ENCODE measurements at regions not wholly inside any gene's neighbourhood (a gene's known extent, or its start where the extent isn't known, plus 50 kb on each side); places are given as distances from the start of the nearest gene placed in this dataset.

- no peak overlapping the region for H3K4me3 Mint-ChIP-seq
- intact Hi-C loops (cut with micrococcal nuclease): no loop called here
- no peak for TF ChIP-seq CTCF (IDR thresholded peaks at IDR 0.05)
- no peak for TF ChIP-seq EZH2 (IDR thresholded peaks at IDR 0.05; ENCODE audit: borderline replicate concordance, insufficient read depth, low read depth, low read length, poor library complexity, severe bottlenecking)
- no CpG with 5 or more reads among the region's 2 CpGs for WGBS (ENCODE audit: insufficient coverage)
- no peaks in the 10 kb centered on the region for H3K27me3 ChIP-seq (replicated peaks in 1 of 4; ENCODE audit: control extremely low read depth in 1 of 4, control insufficient read depth in 3 of 4, insufficient read depth in 4 of 4, low read length in 3 of 4)
- H2AFZ ChIP-seq (ENCODE audit: insufficient read depth, low read depth, low read length, poor library complexity, severe bottlenecking): no peak overlapping the region
- DNase-seq (no peak), ATAC-seq (ENCODE audit: low read depth) (no peak)
- no peaks in the 10 kb centered on the region for H3K27me3 Mint-ChIP-seq
- H3K27ac Mint-ChIP-seq: no peak overlapping the region
- no peak overlapping the region for H3K9ac ChIP-seq (ENCODE audit: low read length)
- no peaks in the 10 kb centered on the region for H3K4me1 Mint-ChIP-seq
- no peaks in the 10 kb centered on the region for H3K4me1 ChIP-seq (ENCODE audit: control insufficient read depth in 2 of 2, insufficient read depth in 2 of 2, low read length in 2 of 2)
- no peaks in the 10 kb centered on the region for H4K20me1 ChIP-seq (ENCODE audit: control insufficient read depth, insufficient read depth, low read length, poor library complexity, severe bottlenecking)
- H3K9me3 ChIP-seq (ENCODE audit: control extremely low read depth in 1 of 3, control insufficient read depth in 2 of 3, insufficient read depth in 1 of 3, low read length in 2 of 3): no peaks in the 10 kb centered on the region
- ChIA-PET CTCF (no interaction called here), POLR2A (no interaction called here)
- no peak overlapping the region for H3K4me3 ChIP-seq (ENCODE audit: control extremely low read depth in 1 of 5, extremely low read depth in 1 of 5, insufficient read depth in 1 of 5, low read depth in 2 of 5, low read length in 4 of 5)
- H3K79me2 ChIP-seq (ENCODE audit: control insufficient read depth, insufficient read depth, low read length): no peaks in the 10 kb centered on the region
- no peaks in the 10 kb centered on the region for H3K36me3 ChIP-seq (replicated peaks in 1 of 2; ENCODE audit: control extremely low read depth in 1 of 2, control insufficient read depth in 1 of 2, extremely low read depth in 1 of 2, insufficient read depth in 2 of 2, low read length in 1 of 2)
- H3K27ac ChIP-seq (ENCODE audit: low read length in 2 of 2): no peak overlapping the region
- H3K4me2 ChIP-seq (replicated peaks; ENCODE audit: low read depth, low read length, poor library complexity, severe bottlenecking): no peak overlapping the region
- H3K9me3 Mint-ChIP-seq (ENCODE audit: insufficient read depth): no peaks in the 10 kb centered on the region
Measured at GRCh38 chr4:125991398-125991797, 676.6 kb downstream of the FAT4 start.

- DNase-seq (no peak), ATAC-seq (ENCODE audit: low read depth) (no peak)
- Histone ChIP-seq H3K4me3 (ENCODE audit: control extremely low read depth in 1 of 5, extremely low read depth in 1 of 5, insufficient read depth in 1 of 5, low read depth in 2 of 5, low read length in 4 of 5) (no peak overlapping the region), H3K9me3 (ENCODE audit: control extremely low read depth in 1 of 3, control insufficient read depth in 2 of 3, insufficient read depth in 1 of 3, low read length in 2 of 3) (no peaks in the 10 kb centered on the region), H3K36me3 (replicated peaks in 1 of 2; ENCODE audit: control extremely low read depth in 1 of 2, control insufficient read depth in 1 of 2, extremely low read depth in 1 of 2, insufficient read depth in 2 of 2, low read length in 1 of 2) (no peaks in the 10 kb centered on the region), H4K20me1 (ENCODE audit: control insufficient read depth, insufficient read depth, low read length, poor library complexity, severe bottlenecking) (no peaks in the 10 kb centered on the region), H3K4me2 (replicated peaks; ENCODE audit: low read depth, low read length, poor library complexity, severe bottlenecking) (no peak overlapping the region), H3K4me1 (ENCODE audit: control insufficient read depth in 2 of 2, insufficient read depth in 2 of 2, low read length in 2 of 2) (no peaks in the 10 kb centered on the region), H3K27ac (ENCODE audit: low read length in 2 of 2) (no peak overlapping the region), H3K79me2 (ENCODE audit: control insufficient read depth, insufficient read depth, low read length) (no peaks in the 10 kb centered on the region), H2AFZ (ENCODE audit: insufficient read depth, low read depth, low read length, poor library complexity, severe bottlenecking) (no peak overlapping the region), H3K9ac (ENCODE audit: low read length) (no peak overlapping the region), H3K27me3 (replicated peaks in 1 of 4; ENCODE audit: control extremely low read depth in 1 of 4, control insufficient read depth in 3 of 4, insufficient read depth in 4 of 4, low read length in 3 of 4) (no peaks in the 10 kb centered on the region)
- TF ChIP-seq EZH2 (IDR thresholded peaks at IDR 0.05; ENCODE audit: borderline replicate concordance, insufficient read depth, low read depth, low read length, poor library complexity, severe bottlenecking) (no peak), CTCF (IDR thresholded peaks at IDR 0.05) (no peak)
- Mint-ChIP-seq H3K4me3 (no peak overlapping the region), H3K27ac (no peak overlapping the region), H3K9me3 (ENCODE audit: insufficient read depth) (no peaks in the 10 kb centered on the region), H3K27me3 (no peaks in the 10 kb centered on the region), H3K4me1 (no peaks in the 10 kb centered on the region)
- POLR2A ChIA-PET: no interaction called here
- intact Hi-C loops (cut with micrococcal nuclease): no loop called here
- CTCF ChIA-PET: no interaction called here
- 93% methylated on average over 2 of the region's 2 CpGs for WGBS (ENCODE audit: insufficient coverage)
Measured at GRCh38 chr4:125992891-125993290, 678.1 kb downstream of the FAT4 start.

All from B cell (primary cell).